NCI-H2107 (cell line): ENCODE measurements at regions not wholly inside any gene's neighbourhood (a gene's known extent, or its start where the extent isn't known, plus 50 kb on each side); places are given as distances from the start of the nearest gene placed in this dataset.
"Not testable (repeated sequence)": the region's sequence is repeated elsewhere in the genome, so short reads cannot be mapped to it uniquely, and the experiment has no call there.

Experiments used
- DNase-seq: peaks from one replicate; lab custom pipeline; 2025; lab: John Stamatoyannopoulos, UW

- no peak for DNase-seq
Observed at GRCh38 chr5:168097876-168098653, 193.4 kb upstream of the WWC1 start.

DNA sequence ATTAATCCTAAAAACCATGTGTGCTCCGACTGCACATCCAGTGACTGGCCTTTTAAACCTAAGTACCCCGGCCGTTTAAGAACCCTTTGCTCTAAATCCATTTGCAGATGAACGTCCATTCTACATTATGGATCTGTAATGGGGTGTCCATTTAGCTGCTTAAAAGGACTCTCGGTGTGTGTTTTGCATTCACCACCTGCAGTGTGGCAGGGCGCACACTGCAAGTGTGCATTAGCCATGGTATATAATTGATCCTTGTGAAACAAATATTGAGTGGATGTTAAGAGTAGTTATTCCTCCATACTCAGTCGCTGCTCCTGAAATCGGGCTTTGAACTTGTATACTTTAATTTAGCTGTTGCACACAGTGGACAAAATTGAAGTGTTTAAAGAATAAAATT is 190.1 kb upstream of the WWC1 start:
- DNase-seq = no peak

DNA sequence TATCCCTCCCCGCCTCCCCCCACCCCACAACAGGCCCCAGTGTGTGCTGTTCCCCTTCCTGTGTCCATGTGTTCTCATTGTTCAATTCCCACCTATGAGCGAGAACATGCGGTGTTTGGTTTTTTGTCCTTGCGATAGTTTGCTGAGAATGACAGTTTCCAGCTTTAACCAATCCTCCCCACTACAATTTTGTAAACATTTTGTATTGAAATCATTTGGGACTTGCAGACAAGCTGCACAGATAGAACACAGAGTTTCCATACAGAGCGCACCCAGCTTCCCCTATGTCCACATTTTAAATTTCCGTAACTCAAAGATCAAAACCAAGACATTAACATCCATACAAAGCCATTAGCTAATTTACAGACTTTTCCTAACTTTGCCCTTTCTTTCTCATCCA is 188.4 kb upstream of the WWC1 start:
- not testable (repeated sequence) for DNase-seq

GRCh38 chr5:168104350-168104749 is 187.1 kb upstream of the WWC1 start:
- no peak for DNase-seq

GRCh38 chr5:168104811-168105481 is 186.5 kb upstream of the WWC1 start:
- no peak for DNase-seq

- no peak for DNase-seq
Observed at GRCh38 chr5:168106008-168106761, 185.3 kb upstream of the WWC1 start.

DNA sequence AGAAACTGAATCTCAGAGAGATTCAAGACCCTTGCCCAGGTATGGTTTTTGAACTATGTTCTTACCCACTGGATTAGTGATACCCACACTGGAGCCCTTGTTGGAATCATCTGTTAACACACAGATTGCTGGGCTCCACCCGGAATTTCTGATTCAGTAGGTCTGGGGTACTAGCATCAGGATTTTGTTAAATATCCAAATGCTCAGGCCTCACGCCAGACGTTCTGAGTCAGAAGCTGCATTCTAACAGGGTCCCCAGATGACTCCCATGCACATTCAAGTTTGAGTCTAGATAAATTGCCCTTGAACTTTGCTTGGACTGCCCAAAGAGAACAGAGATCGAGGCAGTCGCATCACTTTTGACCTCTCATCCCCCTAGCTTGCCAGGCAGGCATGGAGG is 182.0 kb upstream of the WWC1 start:
- DNase-seq = no peak

- no peak for DNase-seq
Observed at GRCh38 chr5:168110384-168110783, 181.1 kb upstream of the WWC1 start.

DNA sequence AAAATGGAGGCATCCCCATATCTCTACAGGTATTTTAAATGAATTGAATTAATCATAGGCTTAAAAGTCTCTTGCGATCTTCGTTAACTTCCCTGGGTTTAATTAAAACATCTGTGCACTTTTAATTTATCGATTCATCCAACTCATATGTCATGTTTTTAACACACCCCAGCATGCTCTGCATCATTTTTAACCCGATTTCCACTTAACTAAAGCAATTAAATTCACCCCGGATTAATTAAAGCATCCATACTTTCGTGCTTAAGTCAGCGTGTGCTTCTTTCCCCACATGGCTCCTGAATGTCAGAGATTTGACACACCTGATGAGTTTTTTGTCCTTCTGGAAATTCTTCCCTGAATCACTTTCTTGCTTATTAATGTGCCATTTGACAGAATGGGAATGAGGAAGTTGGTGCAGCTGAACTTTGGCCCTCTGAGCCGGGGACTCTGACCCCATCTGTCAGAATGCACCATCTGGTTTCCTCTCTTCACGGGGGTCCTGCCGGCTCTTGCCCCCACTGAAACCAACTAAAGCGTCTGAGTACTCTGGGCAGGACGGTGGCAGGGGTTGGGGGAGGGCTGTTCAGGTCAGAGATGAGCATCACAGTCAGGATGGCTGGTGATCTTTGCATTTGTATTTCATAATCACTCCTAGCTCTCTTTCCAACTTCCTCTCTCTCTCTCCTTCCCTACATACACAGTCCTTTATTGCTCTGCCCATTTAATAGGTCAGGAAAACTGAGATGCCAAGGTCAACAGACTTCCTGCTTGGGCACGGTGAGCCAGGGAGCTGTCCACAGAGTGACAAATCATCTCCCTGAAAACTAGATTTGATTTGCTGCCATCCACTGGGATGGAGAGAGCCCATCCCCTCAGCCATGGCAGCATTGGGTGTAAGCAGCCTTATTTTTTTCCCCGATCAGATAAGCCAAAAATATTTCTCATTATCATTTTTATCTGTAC is 180.3 kb upstream of the WWC1 start:
- no peak for DNase-seq

DNA sequence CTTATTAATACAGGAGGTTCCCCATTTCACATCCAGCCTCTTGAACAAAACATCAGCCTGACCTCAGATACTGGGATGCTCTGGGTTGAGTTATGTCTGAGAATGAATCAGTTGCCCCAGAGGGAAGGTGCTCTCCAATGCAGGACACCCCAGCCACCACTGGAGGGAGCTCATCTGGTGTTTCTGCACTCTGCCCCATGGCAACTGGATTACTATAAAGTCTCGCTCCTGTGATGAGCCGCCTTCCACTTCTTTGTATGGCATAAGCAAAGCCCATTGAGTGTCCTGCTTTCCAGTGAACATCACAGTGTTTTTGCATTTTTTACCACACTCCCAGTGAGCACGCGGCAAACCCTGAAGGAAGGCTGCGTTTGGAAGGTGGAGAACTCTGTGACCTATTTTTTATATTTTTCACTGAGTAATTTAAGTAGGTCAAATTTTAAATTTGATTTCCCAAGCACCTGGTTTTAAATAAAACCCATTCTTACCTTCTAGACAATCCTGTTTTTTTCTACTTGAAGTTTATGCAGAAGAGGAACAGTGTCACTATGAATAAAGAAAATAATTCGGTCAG is 176.9 kb upstream of the WWC1 start:
- no peak for DNase-seq

- no peak for DNase-seq
Observed at GRCh38 chr5:168117469-168117868, 174.0 kb upstream of the WWC1 start.

- no peak for DNase-seq
Observed at GRCh38 chr5:168118042-168118668, 173.3 kb upstream of the WWC1 start.

GRCh38 chr5:168120401-168121137 is 170.9 kb upstream of the WWC1 start:
- DNase-seq = no peak

GRCh38 chr5:168121138-168121494 is 170.3 kb upstream of the WWC1 start:
- DNase-seq = no peak

DNA sequence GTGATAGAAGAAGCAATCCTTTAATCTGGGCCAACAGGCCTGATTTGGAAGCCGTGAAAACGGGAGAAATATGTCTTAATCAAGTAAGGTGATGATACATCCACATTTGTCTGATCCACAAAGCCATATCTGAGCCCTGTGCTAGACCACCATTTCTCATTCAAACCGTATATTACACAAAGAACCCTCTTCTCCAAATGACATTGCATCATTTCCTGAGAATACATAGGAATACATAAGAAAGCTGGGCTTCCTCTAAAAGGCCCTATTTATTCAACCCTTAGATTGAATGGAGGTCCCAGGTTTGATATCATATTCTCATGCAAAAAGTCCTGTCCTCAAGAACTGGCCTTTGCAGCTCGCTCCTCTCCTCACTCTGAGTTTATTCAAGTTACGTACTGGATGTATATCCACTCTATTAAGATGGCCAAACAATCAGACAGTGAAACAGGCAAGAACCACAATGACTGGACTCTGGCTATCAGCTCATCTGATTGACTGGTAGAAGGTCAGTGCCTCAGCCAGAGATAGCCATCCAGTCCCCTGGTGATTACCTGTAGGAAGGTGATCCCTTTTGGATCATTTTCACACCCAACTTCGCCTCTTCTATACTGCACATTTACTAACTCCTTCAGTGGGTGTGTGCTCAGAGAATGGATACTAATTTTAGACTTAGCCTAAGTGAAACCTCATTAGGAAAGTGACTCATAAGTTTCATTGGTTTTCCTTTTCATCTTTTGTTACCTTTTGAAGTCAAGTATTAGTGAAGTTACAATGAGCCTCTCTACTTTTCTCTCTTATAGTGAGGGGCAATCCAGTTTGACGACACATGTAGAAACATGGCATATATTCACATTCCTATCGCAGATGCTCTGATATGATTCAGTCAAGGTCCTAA is 167.6 kb upstream of the WWC1 start:
- DNase-seq = no peak

GRCh38 chr5:168125445-168126199 is 165.8 kb upstream of the WWC1 start:
- no peak for DNase-seq

DNA sequence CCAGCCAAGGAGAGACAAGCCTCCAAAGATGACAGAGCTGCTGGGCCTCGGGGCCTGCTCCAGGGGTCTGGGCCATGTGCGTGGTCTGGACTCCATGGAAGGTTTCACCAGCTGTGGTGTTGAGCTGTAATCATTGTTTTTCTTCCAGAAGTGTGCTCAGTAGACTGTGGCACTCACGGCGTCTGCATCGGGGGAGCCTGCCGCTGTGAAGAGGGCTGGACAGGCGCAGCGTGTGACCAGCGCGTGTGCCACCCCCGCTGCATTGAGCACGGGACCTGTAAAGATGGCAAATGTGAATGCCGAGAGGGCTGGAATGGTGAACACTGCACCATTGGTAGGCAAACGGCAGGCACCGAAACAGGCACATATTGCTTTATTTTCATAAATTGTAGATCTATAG is 164.8 kb upstream of the WWC1 start:
- no peak for DNase-seq

GRCh38 chr5:168128111-168128510 is 163.3 kb upstream of the WWC1 start:
- no peak for DNase-seq

DNA sequence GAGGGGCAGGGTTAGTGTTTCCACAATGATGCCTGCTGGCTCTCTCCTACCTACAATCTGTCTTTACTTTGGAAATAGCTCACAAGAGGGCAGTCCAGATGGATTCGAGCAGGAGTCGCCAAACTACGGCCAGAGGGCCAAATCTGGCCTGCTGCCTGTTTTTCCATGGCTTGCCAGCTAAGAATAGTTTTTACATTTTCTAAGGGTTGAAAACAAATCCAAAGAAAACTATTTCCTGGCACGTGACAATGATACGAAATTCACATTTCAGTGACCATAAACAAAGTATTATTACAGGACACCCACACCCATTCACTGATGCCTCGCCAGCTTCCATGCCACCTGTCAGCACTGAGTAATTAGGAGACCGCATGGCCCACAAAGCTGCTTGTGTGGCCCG is 162.9 kb upstream of the WWC1 start:
- DNase-seq = no peak
